Lower leg skin (tissue), 3 donors: ENCODE measurements at regions not wholly inside any gene's neighbourhood (a gene's known extent, or its start where the extent isn't known, plus 50 kb on each side); places are given as distances from the start of the nearest gene placed in this dataset.

ENCODE experiments used
- CTCF ChIP-seq, 3 donors: fragments of 450-650 bp; IDR thresholded peaks; one replicate each; pipeline ENCODE4 v1.5.1; 2016; ENCODE audit warnings: antibody characterized with exemption in 3 of 3, mild to moderate bottlenecking in 3 of 3, moderate library complexity in 2 of 3
- POLR2A ChIP-seq, 2 donors: fragments of 450-650 bp; IDR thresholded peaks; one replicate each; pipeline ENCODE4 v1.6.1; 2016 to 2017; ENCODE audit warnings: antibody characterized with exemption in 2 of 2, mild to moderate bottlenecking in 1 of 2, moderate library complexity in 1 of 2

GRCh38 chr10:23975431-23975830 is 233.5 kb upstream of the KIAA1217 start:
- TF ChIP-seq CTCF (IDR thresholded peaks at IDR 0.05), result no peak
- TF ChIP-seq POLR2A (IDR thresholded peaks at IDR 0.05), result no peak
